HG03521 (cell line): ENCODE measurements at regions not wholly inside any gene's neighbourhood (a gene's known extent, or its start where the extent isn't known, plus 50 kb on each side); places are given as distances from the start of the nearest gene placed in this dataset.

Source experiments
- ATAC-seq: cut with Tn5 transposase; IDR thresholded peaks from one replicate; pipeline ENCODE4 v1.9.1; 2021; ENCODE audit warnings: mild to moderate bottlenecking, moderate library complexity; ENCODE audit not compliant: unreplicated experiment

DNA sequence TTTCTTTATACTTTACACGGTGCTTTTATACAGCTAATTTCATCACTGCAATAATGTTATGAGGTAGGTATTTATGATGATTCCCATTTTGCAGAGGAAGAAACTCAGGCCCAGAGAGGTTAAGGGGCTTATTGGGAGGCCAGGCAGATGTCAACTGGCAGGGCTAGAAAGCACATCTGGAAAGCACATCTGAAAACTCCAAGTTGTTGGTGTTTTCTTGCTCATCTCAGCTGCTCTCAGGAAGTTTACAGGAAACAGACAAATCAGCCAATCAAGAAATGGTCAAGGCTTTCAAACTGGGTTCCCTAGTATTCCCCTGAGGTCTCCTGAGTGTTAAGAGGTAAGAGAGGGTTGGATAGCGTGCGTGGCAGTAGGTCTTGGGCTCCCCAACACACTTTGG, 124.1 kb upstream of the MED13L start:
- ATAC-seq = no peak

DNA sequence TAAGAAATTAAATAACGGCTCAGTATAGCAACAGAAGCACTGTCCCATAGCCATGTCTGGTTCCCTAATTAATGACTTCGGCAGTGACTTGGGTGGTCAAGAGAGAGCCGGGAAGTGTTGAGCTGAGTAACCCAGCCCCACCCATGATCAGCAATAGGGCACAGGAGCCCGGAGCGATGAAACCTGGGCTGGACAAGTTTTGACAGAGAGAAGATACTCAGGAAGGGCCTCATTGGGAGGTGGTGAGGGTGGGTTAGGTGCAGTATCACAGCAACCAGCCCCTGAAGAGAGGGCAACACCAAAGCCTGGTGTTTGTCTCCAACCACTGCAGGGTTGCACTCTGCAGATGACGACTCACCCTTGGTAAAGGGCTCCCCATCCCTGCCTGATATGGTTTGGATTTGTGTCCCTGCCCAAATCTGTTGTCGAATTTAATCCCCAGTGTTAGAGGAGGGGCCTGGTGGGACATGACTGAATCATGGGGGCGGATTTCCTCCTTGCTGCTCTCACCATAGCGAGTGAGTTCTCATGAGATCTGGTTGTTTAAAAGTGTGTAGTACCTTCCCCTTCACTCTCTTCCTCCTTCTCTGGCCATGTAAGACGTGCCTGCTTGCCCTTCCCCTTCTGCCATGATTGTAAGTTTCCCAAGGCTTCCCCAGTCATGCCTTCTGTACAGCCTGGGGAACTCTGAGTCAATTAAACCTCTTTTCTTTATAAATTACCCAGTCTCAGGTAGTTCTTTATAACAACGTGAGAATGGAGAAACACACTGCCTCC, 124.9 kb upstream of the MED13L start:
- ATAC-seq = no peak

DNA sequence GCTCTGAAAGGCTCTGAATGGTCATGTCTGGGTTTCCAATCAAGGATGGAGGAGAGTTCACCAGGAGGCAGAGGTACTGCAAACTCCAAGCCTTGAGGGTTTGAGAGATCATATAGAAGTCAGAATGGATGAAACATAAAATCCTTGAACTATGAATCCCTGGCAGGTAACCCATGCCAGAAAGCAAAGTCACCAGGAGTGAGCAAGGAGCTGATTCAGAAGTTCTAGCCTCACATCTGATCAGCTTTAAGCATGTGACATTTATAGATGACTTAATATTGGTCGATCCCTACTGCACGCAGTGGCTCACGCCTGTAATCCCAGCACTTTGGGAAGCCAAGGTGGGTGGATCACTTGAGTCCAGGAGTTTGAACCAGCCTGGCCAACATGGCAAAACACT, 126.1 kb upstream of the MED13L start:
- ATAC-seq = no peak

DNA sequence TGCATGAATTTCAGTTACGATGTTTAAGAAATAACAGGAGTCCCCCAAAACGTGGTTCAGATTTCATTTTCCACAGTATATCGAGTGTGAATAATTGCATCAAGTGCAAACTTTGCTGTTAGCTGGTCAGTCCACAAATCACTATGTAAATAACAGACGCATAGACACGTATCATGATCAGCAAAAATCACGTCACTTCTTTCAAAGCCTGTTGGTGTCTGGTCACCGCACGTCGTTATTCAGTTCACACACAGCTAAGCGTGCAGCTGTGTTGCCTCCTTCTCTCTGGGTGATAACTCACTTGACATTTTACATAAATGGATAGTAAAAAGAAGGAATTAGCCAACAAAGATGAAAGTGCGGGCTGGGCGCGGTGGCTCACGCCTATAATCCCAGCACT, 126.8 kb upstream of the MED13L start:
- no peak for ATAC-seq

DNA sequence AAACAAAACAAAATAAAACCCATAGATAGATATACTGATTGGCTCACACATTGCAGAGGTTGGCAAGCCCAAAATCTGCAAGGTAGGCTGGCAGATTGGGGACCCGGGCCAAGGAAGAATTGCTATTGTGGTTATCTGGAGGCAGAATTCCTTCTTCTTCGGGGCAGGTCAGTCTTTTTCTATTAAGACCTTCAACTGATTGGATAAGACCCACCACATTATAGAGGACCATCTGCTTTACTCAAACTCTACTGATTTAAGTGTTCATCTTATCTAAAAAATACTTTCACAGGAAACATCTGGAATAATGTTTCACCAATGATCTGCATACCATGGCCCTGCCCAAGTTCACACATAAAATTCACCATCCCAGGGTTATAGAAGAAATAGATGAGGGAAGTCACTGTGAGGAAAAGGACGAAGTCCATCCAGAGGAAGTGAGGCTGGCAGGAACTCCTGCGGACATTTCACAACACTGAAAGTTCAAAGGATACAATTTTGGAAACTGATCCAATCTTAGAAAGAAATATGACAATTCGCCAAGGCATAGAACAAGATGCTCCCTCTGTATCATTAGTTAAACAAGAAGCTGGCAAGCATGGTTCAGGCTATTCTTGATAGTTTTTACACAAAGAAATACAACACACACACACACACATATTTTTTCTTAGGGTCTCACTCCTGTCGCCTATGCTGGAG, 127.6 kb upstream of the MED13L start:
- no peak for ATAC-seq

DNA sequence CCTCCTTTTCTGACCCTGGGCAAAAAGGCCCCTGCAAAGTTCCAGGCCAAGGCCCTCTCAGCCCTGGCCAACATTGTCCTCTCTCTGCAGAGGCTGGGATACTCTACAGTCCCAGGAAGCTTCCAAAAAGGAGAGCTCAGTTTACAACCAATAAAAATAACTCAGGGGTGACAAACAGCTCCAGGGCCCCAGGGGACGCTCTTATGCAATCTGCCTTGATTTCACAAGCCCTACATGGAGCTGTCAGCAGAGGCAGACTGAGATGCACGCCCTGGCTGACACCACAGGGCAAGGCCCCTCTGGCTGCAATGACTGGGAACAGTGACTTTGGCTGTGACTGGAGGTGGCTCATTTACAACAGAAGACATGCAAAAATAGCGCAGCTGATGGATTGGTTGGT, 129.0 kb upstream of the MED13L start:
- no peak for ATAC-seq

DNA sequence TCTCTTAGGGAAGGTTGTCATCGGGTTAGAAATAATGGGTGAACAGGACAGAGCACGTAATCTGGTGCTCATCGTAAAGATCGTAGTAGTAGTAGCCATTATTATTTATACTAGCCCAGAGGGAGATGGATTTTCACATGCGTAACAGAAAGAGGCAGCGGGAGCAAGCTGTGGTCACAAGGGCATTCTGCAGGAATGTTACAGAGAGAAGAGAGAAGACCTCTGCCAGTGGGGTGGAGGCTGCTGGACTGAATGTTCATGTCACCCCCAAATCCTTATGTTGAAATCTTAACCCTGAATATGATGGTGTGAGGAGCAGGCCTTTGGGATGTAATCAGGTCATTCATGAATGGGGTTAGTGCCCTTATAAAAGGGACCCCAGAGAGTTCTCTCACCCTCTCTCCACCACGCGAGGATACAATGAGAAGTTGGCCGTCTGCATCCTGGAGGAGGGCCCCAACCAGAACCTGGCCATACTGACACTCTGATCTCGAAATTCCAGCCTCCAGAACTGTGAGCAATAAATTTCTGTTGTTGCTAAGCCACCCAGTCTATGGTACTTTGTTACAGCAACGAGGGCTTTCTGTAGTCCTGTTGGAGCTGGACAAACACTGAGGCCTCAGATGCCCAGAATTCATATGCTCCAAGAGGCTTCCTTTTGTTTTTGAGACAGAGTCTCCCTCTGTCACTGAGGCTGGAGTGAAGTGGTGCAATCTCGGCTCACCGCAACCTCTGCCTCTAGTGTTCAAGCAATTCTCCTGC, 131.2 kb upstream of the MED13L start:
- no peak for ATAC-seq

DNA sequence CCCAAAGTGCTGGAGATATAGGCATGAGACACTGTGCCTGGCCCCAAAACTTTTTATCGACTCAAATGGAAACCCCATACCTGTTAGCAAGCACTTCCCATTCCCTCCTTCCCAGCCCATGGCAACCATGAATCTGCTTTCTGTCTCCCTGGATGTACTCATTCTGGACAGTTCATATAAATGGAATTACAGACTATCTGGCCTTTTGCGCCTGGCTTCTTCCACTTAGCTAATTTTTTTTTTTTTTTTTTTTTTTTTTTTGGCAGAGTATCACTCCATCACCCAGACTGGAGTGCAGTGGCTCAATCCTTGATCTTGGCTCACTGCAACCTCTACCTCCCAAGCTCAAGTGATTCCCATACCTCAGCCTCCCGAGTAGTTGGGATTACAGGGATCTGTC, 134.5 kb upstream of the MED13L start:
- no peak for ATAC-seq

DNA sequence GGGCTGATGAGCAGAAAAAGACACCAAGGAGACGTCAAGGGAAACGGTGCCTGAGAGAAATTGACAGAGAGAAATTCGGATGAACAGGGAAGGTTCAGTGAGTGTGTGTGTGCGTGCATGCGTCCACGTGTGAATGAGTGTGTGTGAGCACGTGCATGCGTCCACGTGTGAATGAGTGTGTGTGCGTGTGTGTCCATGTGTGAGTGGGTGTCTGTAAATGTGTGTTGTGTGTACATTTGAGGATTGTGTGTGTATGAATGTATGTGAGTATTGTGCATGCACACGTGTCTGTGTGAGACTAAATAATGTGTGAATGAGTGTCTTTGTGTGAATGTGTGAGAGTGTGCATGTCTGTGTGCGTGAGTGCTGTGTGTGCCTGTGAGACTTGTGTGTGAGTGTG, 137.4 kb upstream of the MED13L start:
- ATAC-seq = no peak

DNA sequence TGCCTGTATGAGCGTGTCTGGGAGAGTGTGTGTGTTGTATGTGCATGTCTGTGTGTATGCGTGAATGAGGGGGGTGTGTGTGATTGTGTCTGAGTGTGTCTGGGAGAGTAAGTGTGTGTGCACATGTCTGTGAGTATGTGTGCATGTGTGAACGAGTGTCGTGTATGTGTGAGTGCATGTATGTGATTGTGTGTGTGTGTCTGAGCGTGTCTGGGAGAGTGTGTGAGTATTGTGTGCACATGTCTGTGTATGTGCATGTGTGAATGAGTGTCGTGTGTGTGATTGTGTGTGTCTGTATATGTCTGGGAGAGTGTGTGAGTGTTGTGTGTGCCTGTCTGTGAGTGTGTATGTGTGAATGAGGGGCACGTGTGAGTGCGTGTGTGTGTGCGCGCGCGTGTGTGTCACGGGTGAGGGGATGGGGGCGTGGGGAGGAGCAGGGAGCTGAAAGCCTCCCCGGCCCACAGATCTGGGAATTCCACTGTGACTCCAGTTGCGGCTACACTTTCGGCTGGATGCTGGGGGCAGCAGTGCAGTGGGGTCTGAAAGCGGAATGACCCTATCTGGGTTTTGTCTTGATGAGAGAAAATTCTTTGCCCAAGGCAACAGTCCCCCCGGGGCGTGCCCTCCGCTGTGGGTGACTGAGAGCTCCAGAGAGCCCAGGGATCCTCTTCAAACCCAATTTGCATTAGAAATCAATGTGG, 138.1 kb upstream of the MED13L start:
- ATAC-seq = no peak

DNA sequence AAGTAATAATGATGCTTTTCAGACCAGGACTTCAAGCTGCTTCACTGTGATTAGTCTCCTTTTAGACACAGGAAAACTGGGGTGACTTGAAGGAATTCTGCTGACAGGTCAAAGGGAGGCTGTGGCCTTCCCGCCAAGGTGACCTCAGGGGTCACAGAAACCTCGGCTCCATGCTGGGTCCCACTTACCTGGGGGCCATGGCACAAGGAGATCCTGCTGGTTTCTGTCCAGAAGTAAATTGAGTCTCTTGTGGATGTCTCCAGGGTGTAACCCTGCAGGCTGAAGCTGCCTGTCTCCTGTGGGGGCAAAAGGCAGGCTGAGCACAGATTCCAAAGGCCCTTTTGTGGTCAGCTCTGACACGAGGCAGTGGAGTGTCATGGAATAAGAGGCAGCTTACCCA, 138.7 kb upstream of the MED13L start:
- no peak for ATAC-seq

DNA sequence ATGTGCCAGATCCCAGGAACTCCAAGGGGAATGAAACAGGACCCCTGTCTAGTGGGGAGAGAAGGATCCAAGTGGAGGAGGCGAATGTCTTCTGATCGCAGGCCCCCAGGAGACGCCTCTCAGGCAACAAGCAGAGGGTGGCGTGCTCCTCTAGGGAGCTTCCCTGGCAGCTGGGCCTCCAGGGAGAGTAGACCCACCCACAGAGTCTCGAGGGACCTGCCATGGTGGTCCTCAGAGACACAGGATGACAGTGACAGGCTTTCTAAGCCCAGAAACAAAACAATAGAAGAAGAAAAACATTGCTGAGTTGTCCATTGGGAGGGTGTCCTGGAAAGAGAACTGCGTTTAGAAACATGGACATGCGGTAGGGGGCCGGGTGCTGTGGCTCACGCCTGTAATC, 140.6 kb upstream of the MAP1LC3B2 start:
- no peak for ATAC-seq

DNA sequence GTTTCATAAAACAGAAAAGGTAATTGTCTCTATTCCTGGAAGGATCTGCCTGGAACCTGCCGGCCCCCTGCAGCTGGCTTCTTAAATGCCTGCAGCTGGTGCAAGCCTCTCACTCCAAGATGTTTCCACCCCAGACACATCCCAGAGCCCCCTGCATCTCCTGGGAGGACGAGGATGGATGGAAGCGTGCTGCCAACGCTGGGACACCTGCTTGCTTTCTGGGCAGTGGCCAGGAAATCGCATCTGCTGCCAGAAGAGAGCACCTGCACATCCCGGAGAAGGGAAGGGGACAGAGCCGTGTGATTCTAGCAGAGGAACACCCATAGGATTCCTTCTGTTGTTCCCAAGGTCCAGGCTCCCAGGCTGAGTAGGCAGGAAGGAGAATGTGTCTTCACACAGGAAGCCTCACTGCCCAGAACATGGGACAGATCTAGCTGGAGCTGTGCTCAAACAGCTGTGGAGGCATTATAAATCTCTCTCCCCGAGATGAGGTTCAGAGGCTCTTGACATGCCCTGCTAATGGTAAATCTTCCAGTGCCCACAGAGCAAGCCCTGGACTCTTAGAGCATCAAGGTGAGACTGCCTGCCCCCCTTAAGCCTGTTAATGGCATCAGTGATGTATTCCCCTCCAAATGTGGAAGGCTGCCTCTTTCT, 138.8 kb upstream of the MAP1LC3B2 start:
- ATAC-seq = no peak

DNA sequence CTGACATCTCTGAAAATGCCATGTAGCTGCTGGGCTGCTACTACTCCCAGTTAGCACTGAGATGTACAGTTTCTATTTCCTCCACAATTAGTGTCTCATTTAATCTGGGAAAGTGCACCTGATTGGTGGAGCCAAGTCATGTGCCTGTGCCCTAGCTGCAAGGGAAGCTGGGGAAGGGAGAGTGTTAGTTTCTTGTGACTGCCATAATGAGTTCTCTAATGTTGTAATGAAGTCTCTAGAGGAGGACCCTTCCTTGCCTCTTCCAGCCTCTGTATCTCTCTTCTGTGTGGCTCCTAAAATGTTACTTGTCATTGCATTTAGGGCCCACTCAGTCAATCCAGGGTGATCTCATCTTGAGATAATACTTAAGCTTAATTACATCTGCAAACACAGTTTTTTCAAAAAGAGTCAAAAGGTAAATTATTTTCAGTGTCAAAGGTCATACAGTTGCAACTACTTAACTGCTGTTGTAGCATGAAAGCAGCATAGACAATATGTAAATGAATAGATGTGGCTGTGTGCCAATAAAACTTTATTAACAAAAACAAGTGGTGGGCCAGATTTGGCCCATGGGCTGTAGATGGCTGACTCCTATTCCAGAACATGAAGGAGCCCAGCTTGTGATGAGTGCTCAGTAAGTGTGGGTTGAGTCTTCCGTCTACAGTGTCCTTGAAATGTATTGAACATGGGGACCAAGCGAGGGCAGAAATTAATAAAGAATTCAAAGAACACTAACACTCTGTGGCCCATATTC, 137.2 kb upstream of the MAP1LC3B2 start:
- ATAC-seq = no peak

DNA sequence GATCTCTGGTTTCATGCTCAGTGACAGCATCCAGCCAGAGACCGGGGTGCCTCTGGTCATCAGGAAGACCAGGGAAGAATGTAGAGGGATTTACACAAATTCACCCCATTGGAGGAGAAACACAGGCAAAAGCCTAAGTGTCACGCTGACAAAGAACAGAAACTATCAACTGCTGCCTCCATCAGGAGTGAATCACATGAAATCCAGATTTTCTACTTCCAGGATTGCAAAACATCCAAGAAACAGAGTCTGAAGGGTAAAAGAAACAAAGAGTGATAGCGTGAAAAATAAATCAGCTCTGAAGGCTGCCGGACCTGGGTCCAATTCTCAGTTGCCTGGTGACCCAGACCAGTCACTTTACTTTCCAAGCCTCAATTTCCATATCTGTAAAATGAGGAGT, 136.1 kb upstream of the MAP1LC3B2 start:
- ATAC-seq = no peak

DNA sequence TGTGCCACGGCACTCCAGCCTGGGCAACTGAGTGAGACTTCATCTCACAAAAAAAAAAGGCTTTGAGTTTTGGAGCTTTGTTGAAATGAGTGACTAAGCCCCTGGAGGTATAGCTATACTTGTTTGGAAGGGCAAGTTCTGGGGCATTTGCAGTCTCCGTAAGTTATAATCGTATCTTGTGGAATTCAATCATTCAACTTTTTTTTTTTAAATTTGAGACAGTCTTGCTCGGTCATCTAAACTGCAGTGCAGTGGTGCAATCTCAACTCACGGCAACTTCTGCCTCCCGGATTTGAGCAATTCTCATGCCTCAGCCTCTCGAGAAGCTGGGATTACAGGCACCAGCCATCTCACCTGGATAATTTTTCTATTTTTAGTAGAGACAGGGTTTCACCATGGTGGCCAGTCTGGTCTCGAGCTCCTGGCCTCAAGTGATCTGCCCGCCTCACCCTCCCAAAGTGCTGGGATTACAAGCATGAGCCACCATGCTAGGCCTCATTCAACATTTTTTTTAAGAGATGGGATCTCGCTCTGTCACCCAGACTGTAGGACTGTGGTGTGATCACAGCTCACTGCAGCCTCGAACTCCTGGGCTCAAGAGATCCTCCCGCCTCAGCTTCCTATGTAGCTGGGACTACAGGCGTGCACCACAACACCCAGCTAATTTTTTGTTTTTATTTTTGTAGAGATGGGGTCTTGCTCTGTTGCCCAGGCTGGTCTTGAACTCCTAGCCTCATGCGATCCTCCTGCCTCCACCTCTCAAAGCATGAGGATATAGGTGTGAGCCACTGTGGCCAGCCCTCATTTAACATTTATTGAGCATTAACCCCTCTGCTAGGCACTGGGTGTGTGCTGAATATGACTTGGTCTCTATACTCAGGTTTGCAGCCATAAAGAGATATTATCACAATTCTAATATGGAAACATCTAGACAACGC, 133.7 kb upstream of the MAP1LC3B2 start:
- ATAC-seq = no peak

DNA sequence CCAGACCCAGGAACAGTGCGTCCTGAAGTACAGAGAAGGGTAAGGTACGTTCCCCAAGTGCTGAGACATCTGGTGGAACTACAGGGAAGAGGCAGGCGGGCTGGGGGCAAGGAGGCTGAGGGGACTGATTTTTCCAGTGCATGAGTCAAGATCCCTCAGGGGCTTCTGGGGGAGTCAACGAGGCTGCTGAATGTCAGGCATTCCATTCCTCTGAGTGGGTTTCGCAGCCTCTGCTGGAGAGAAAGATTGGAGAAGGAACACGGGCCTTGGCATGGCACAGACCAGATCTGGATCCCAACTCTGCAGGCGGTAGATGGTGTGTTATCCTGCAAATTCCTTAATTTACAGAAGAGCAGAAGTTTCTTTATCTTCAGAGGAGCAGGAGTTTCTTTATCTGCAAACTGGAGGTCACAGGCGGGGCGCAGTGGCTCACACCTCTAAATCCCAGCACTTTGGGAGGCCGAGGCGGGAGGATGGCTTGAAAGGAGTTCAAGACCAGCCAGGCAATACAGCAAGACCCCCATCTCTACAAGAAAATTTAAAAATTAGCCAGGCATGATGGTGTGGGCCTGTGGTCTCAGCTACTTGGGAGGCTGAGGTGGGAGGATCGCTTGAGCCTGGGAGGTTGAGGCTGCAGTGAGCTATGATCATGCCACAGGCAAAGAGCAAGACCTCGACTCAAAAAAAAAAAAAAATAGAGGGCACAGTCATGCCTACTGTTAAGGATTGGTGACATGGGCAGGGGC, 132.6 kb upstream of the MAP1LC3B2 start:
- ATAC-seq = no peak

DNA sequence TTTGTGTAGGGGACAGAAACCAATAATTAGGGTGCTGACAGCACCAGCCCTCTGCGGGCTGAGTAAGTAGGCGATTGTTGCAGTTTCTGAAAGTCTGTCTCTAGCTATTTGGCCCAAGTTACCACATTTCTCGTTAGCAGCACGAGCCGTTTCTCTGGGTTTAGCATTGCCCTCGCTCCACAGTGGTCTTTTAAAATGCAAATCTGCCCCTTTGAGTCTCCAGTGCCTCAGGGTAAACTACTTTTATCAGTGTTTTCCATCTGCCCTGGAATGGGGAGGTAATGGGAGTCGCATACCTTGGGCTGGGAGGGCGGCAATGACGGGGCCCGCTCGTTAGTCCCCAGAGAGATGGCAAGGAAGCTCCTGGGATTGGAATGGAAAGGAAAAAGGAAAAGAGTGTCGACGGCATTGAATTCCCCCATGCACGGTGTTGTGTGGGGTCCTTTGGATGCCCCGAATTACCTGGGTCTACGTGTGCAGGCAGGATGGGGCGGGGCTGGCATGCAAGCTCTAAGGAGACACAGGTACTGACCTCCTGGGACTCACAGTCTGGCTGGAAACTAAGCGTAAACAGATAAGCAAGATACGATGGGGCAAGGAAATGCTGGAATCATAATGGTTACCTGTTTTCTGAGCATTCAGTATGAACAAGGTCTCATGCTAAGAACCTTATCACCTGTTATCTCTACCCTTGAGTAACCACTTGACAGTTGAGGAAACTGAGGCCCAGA, 131.8 kb upstream of the MAP1LC3B2 start:
- ATAC-seq = no peak
